ENCODE measurements at regions not wholly inside any gene's neighbourhood (a gene's known extent, or its start where the extent isn't known, plus 50 kb on each side); places are given as distances from the start of the nearest gene placed in this dataset.
"Not testable (repeated sequence)": the region's sequence is repeated elsewhere in the genome, so short reads cannot be mapped to it uniquely, and the experiment has no call there.

GRCh38 chr17:14579716-14580115, 278.8 kb downstream of the HS3ST3B1 start:
- Mint-ChIP-seq H3K9me3 (peaks cover 3% of the 10 kb centered on the region), H3K4me1 (ENCODE audit: low read depth) (no peaks in the 10 kb centered on the region), H3K36me3 (ENCODE audit: low read depth) (no peaks in the 10 kb centered on the region), H3K4me3 (no peak overlapping the region), H3K27ac (no peak overlapping the region), H3K27me3 (ENCODE audit: low read depth) (no peaks in the 10 kb centered on the region)

- H3K27ac Mint-ChIP-seq = no peak overlapping the region
- no peaks in the 10 kb centered on the region for H3K27me3 Mint-ChIP-seq (ENCODE audit: low read depth)
- H3K4me1 Mint-ChIP-seq (ENCODE audit: low read depth) = no peaks in the 10 kb centered on the region
- peaks cover 3% of the 10 kb centered on the region for H3K9me3 Mint-ChIP-seq
- H3K4me3 Mint-ChIP-seq = no peak overlapping the region
- H3K36me3 Mint-ChIP-seq (ENCODE audit: low read depth) = no peaks in the 10 kb centered on the region
These were observed 274.6 kb downstream of the HS3ST3B1 start for GRCh38 chr17:14575471-14575953.

- not testable (repeated sequence) for H3K27ac Mint-ChIP-seq; H3K4me3 Mint-ChIP-seq; H3K27me3 Mint-ChIP-seq (ENCODE audit: low read depth); H3K4me1 Mint-ChIP-seq (ENCODE audit: low read depth); H3K9me3 Mint-ChIP-seq; H3K36me3 Mint-ChIP-seq (ENCODE audit: low read depth)
These were observed 259.4 kb downstream of the HS3ST3B1 start for GRCh38 chr17:14560325-14560724.

- H3K4me3 Mint-ChIP-seq = no peak overlapping the region
- H3K27me3 Mint-ChIP-seq (ENCODE audit: low read depth) = no peaks in the 10 kb centered on the region
- H3K4me1 Mint-ChIP-seq (ENCODE audit: low read depth) = peaks cover 3% of the 10 kb centered on the region
- H3K27ac Mint-ChIP-seq = no peak overlapping the region
- no peaks in the 10 kb centered on the region for H3K9me3 Mint-ChIP-seq
- no peaks in the 10 kb centered on the region for H3K36me3 Mint-ChIP-seq (ENCODE audit: low read depth)
These were observed 258.6 kb downstream of the HS3ST3B1 start for GRCh38 chr17:14559264-14560119.

GRCh38 chr17:14557480-14557879, 256.6 kb downstream of the HS3ST3B1 start:
- H3K4me3 Mint-ChIP-seq = no peak overlapping the region
- H3K9me3 Mint-ChIP-seq = no peaks in the 10 kb centered on the region
- no peak overlapping the region for H3K27ac Mint-ChIP-seq
- no peaks in the 10 kb centered on the region for H3K27me3 Mint-ChIP-seq (ENCODE audit: low read depth)
- peaks cover 3% of the 10 kb centered on the region for H3K4me1 Mint-ChIP-seq (ENCODE audit: low read depth)
- no peaks in the 10 kb centered on the region for H3K36me3 Mint-ChIP-seq (ENCODE audit: low read depth)

GRCh38 chr17:14553847-14554246, 253.0 kb downstream of the HS3ST3B1 start:
- Mint-ChIP-seq H3K36me3 (ENCODE audit: low read depth) (no peaks in the 10 kb centered on the region), H3K4me3 (no peak overlapping the region), H3K27ac (no peak overlapping the region), H3K27me3 (ENCODE audit: low read depth) (no peaks in the 10 kb centered on the region), H3K9me3 (no peaks in the 10 kb centered on the region), H3K4me1 (ENCODE audit: low read depth) (no peaks in the 10 kb centered on the region)

- H3K4me1 Mint-ChIP-seq (ENCODE audit: low read depth) = no peaks in the 10 kb centered on the region
- H3K4me3 Mint-ChIP-seq = no peak overlapping the region
- no peaks in the 10 kb centered on the region for H3K27me3 Mint-ChIP-seq (ENCODE audit: low read depth)
- H3K36me3 Mint-ChIP-seq (ENCODE audit: low read depth) = no peaks in the 10 kb centered on the region
- H3K9me3 Mint-ChIP-seq = no peaks in the 10 kb centered on the region
- no peak overlapping the region for H3K27ac Mint-ChIP-seq
These were observed 251.4 kb downstream of the HS3ST3B1 start for GRCh38 chr17:14552306-14552705.

- Mint-ChIP-seq H3K27ac (no peak overlapping the region), H3K9me3 (no peaks in the 10 kb centered on the region), H3K27me3 (ENCODE audit: low read depth) (no peaks in the 10 kb centered on the region), H3K36me3 (ENCODE audit: low read depth) (no peaks in the 10 kb centered on the region), H3K4me3 (no peak overlapping the region), H3K4me1 (ENCODE audit: low read depth) (peaks cover 4% of the 10 kb centered on the region)
These were observed 246.7 kb downstream of the HS3ST3B1 start for GRCh38 chr17:14547556-14547955.

- Mint-ChIP-seq H3K27me3 (ENCODE audit: low read depth) (no peaks in the 10 kb centered on the region), H3K4me3 (no peak overlapping the region), H3K36me3 (ENCODE audit: low read depth) (no peaks in the 10 kb centered on the region), H3K9me3 (no peaks in the 10 kb centered on the region), H3K27ac (no peak overlapping the region), H3K4me1 (ENCODE audit: low read depth) (peaks cover 4% of the 10 kb centered on the region)
These were observed 246.1 kb downstream of the HS3ST3B1 start for GRCh38 chr17:14547016-14547415.

- H3K4me3 Mint-ChIP-seq = no peak overlapping the region
- H3K4me1 Mint-ChIP-seq (ENCODE audit: low read depth) = peaks cover 4% of the 10 kb centered on the region
- no peaks in the 10 kb centered on the region for H3K9me3 Mint-ChIP-seq
- no peaks in the 10 kb centered on the region for H3K27me3 Mint-ChIP-seq (ENCODE audit: low read depth)
- H3K27ac Mint-ChIP-seq = no peak overlapping the region
- no peaks in the 10 kb centered on the region for H3K36me3 Mint-ChIP-seq (ENCODE audit: low read depth)
These were observed 244.4 kb downstream of the HS3ST3B1 start for GRCh38 chr17:14545156-14545906.

- Mint-ChIP-seq H3K27me3 (ENCODE audit: low read depth) (no peaks in the 10 kb centered on the region), H3K4me1 (ENCODE audit: low read depth) (peaks cover 4% of the 10 kb centered on the region), H3K9me3 (peaks cover 4% of the 10 kb centered on the region), H3K36me3 (ENCODE audit: low read depth) (no peaks in the 10 kb centered on the region), H3K4me3 (no peak overlapping the region), H3K27ac (no peak overlapping the region)
These were observed 240.8 kb downstream of the HS3ST3B1 start for GRCh38 chr17:14541714-14542113.

- H3K9me3 Mint-ChIP-seq = peaks cover 5% of the 10 kb centered on the region
- no peak overlapping the region for H3K27ac Mint-ChIP-seq
- no peaks in the 10 kb centered on the region for H3K36me3 Mint-ChIP-seq (ENCODE audit: low read depth)
- H3K4me1 Mint-ChIP-seq (ENCODE audit: low read depth) = no peaks in the 10 kb centered on the region
- H3K4me3 Mint-ChIP-seq = no peak overlapping the region
- no peaks in the 10 kb centered on the region for H3K27me3 Mint-ChIP-seq (ENCODE audit: low read depth)
These were observed 238.9 kb downstream of the HS3ST3B1 start for GRCh38 chr17:14539801-14540200.

- not testable (repeated sequence) for H3K4me3 Mint-ChIP-seq; H3K27me3 Mint-ChIP-seq (ENCODE audit: low read depth); H3K36me3 Mint-ChIP-seq (ENCODE audit: low read depth); H3K4me1 Mint-ChIP-seq (ENCODE audit: low read depth); H3K27ac Mint-ChIP-seq
- peaks cover 29% of the 10 kb centered on the region for H3K9me3 Mint-ChIP-seq
These were observed 231.4 kb downstream of the HS3ST3B1 start for GRCh38 chr17:14532242-14532641.

- no peak overlapping the region for H3K27ac Mint-ChIP-seq
- H3K36me3 Mint-ChIP-seq (ENCODE audit: low read depth) = no peaks in the 10 kb centered on the region
- H3K4me1 Mint-ChIP-seq (ENCODE audit: low read depth) = peaks cover 2% of the 10 kb centered on the region
- no peak overlapping the region for H3K4me3 Mint-ChIP-seq
- no peaks in the 10 kb centered on the region for H3K9me3 Mint-ChIP-seq
- no peaks in the 10 kb centered on the region for H3K27me3 Mint-ChIP-seq (ENCODE audit: low read depth)
These were observed 224.9 kb downstream of the HS3ST3B1 start for GRCh38 chr17:14525551-14526455.
